Gastrocnemius medialis (tissue), 4 donors: ENCODE measurements at regions not wholly inside any gene's neighbourhood (a gene's known extent, or its start where the extent isn't known, plus 50 kb on each side); places are given as distances from the start of the nearest gene placed in this dataset.

Source experiments
- POLR2A ChIP-seq, 2 donors: fragments of 450-650 bp; IDR thresholded peaks; one replicate each; pipeline ENCODE4 v1.6.1; 2017; ENCODE audit warnings: antibody characterized with exemption in 2 of 2, mild to moderate bottlenecking in 2 of 2, moderate library complexity in 2 of 2
- TF ChIP-seq, protein P1 (sequence below), 5 experiments: fragments of 450-650 bp in 3 of 5; fragments of 200-600 bp in 2 of 5; sonication (generic) in 2 of 5; IDR thresholded peaks in 4 of 5; conservative IDR thresholded peaks in 1 of 5; 1 replicate in 4 of 5; 2 replicates in 1 of 5; pipeline ENCODE4 v1.5.1; 2016 to 2019; ENCODE audit warnings: antibody characterized with exemption in 5 of 5, mild to moderate bottlenecking in 3 of 5, moderate library complexity in 3 of 5

DNA sequence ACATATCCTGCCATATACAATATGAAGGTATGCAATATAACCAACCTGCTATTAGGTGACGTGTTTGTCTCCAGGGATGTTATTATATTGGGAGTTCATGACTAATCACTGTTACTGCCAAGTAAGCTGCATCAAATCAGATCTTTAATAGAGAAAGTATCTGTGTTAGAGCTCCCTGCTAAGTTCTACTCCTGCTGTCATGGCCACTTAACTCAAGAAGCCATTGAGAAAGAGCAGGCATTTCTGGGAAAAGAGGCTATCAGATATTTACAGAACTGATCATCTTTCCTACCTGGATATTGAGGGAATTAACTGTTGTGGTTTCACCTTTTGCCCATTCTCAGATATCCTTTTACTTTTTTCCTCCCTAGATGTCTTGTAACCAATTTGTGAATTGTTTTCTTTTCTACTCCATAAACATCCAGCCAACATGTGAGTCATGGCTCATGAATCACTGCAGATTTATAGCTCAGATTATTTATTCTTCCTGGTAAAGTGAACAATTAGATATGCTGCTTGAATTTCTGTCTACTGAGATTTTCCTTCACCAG is 634.8 kb upstream of the FAM174A start:
- TF ChIP-seq, protein P1, sequence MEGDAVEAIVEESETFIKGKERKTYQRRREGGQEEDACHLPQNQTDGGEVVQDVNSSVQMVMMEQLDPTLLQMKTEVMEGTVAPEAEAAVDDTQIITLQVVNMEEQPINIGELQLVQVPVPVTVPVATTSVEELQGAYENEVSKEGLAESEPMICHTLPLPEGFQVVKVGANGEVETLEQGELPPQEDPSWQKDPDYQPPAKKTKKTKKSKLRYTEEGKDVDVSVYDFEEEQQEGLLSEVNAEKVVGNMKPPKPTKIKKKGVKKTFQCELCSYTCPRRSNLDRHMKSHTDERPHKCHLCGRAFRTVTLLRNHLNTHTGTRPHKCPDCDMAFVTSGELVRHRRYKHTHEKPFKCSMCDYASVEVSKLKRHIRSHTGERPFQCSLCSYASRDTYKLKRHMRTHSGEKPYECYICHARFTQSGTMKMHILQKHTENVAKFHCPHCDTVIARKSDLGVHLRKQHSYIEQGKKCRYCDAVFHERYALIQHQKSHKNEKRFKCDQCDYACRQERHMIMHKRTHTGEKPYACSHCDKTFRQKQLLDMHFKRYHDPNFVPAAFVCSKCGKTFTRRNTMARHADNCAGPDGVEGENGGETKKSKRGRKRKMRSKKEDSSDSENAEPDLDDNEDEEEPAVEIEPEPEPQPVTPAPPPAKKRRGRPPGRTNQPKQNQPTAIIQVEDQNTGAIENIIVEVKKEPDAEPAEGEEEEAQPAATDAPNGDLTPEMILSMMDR (IDR thresholded peaks at IDR 0.05 in 4 of 5, conservative IDR thresholded peaks at IDR 0.05 in 1 of 5) = no peak
- TF ChIP-seq POLR2A (IDR thresholded peaks at IDR 0.05) = no peak
